Activated CD4-positive, alpha-beta T cell treated with anti-CD3 and anti-CD28 coated beads, Interleukin-2, amount 10 ng/mL, durations not matched to agents 24 days and 14 days (primary cell): ENCODE measurements at regions not wholly inside any gene's neighbourhood (a gene's known extent, or its start where the extent isn't known, plus 50 kb on each side); places are given as distances from the start of the nearest gene placed in this dataset.

Source experiments
- DNase-seq: peaks from one replicate; pipeline ENCODE4 v3.0.0; 2022
- H3K27ac Mint-ChIP-seq: one replicate; pipeline ENCODE4 v1.8.0; 2022; ENCODE audit warnings: mild to moderate bottlenecking, mixed read lengths
- H3K27me3 Mint-ChIP-seq: one replicate; pipeline ENCODE4 v1.8.0; 2022; ENCODE audit warnings: mixed read lengths
- H3K36me3 Mint-ChIP-seq: one replicate; pipeline ENCODE4 v1.8.0; 2022; ENCODE audit warnings: low read depth, mild to moderate bottlenecking, mixed read lengths
- H3K4me1 Mint-ChIP-seq: one replicate; pipeline ENCODE4 v1.8.0; 2021; ENCODE audit warnings: mixed read lengths
- H3K4me3 Mint-ChIP-seq: one replicate; pipeline ENCODE4 v1.8.0; 2022; ENCODE audit warnings: mild to moderate bottlenecking, moderate library complexity, mixed read lengths
- H3K9me3 Mint-ChIP-seq: one replicate; pipeline ENCODE4 v1.8.0; 2021; ENCODE audit warnings: mixed read lengths
- intact Hi-C: fragments of 100-400 bp; cut with micrococcal nuclease; formaldehyde crosslinking; loops from one replicate; pipeline ENCODE4 v1.15.1; 2023

DNA sequence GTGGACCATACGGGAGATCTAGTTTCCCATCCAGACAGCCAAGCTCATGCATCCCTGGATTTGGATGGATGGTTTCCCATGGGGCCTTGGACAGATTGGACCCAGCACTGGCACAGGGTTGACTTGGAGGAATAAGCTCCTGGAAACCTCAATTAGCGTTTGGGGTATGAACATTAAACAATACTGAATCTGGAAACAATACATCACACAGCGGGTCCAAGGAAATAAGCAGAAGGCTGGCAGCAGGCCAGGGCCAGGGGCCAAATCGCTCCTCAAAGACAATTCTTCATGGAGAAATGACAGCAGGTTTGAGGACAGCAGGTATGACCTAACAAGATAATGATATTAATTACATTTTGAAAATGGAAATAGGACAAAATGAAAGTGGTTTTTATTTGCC is 540.6 kb downstream of the RIT2 start:
- Mint-ChIP-seq H3K9me3 (no peaks in the 10 kb centered on the region), H3K4me1 (no peaks in the 10 kb centered on the region), H3K4me3 (no peak overlapping the region), H3K27ac (no peak overlapping the region), H3K27me3 (no peaks in the 10 kb centered on the region), H3K36me3 (no peaks in the 10 kb centered on the region)
- intact Hi-C loops = no loop called here
- no peak for DNase-seq

DNA sequence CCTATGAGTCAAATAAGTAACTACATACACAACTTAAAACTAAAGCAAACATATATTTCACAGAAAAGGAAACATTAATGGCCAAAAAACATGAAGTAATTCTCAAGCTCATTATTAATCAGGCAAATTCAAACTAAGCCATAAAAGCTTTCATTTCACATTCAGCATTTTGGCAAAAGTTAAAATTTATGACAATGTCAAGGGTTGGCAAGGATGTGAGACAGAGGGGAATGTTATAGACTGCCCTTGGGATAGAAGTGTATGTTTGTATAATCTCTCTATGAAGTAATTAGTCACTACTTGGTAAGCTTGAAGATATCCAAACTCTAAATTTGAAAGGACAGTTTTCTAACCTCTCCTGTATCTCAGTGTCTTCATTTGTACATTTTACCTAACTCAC is 539.4 kb downstream of the RIT2 start:
- Mint-ChIP-seq H3K4me1 (no peaks in the 10 kb centered on the region), H3K27me3 (no peaks in the 10 kb centered on the region), H3K36me3 (no peaks in the 10 kb centered on the region), H3K4me3 (no peak overlapping the region), H3K27ac (no peak overlapping the region), H3K9me3 (no peaks in the 10 kb centered on the region)
- intact Hi-C loops = no loop called here
- no peak for DNase-seq

- Mint-ChIP-seq H3K4me3 (no peak overlapping the region), H3K27ac (no peak overlapping the region), H3K9me3 (no peaks in the 10 kb centered on the region), H3K27me3 (no peaks in the 10 kb centered on the region), H3K4me1 (no peaks in the 10 kb centered on the region), H3K36me3 (no peaks in the 10 kb centered on the region)
- intact Hi-C loops = no loop called here
- no peak for DNase-seq
Measured at GRCh38 chr18:42578792-42579191, 536.7 kb downstream of the RIT2 start.

- intact Hi-C loops = no loop called here
- H3K27ac Mint-ChIP-seq = no peak overlapping the region
- H3K27me3 Mint-ChIP-seq = no peaks in the 10 kb centered on the region
- no peaks in the 10 kb centered on the region for H3K4me1 Mint-ChIP-seq
- no peaks in the 10 kb centered on the region for H3K36me3 Mint-ChIP-seq
- H3K4me3 Mint-ChIP-seq = no peak overlapping the region
- H3K9me3 Mint-ChIP-seq = no peaks in the 10 kb centered on the region
- DNase-seq = no peak
Measured at GRCh38 chr18:42582266-42582665, 533.2 kb downstream of the RIT2 start.

DNA sequence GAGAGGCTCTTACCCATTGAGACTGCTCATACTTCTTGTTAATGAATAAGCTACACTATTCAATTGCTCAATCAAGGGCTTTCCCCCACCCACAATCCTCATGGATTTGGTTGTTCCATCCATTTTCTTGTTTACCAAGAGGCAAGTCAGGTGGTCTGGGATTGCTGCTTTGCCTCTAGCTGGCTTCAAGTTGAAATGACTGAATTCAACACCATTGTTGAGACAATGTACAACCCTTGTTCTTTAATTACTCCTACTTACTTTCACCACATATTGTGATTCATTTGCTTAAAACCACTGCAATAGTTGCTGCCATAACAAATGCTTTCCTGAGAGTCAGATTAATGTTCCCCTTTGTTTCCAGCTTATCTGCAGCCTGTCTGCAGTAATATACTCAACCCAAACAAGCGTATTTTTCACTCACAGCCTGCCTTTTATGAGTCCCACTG is 532.2 kb downstream of the RIT2 start:
- H3K27me3 Mint-ChIP-seq = no peaks in the 10 kb centered on the region
- no peak overlapping the region for H3K4me3 Mint-ChIP-seq
- no peaks in the 10 kb centered on the region for H3K4me1 Mint-ChIP-seq
- no peaks in the 10 kb centered on the region for H3K9me3 Mint-ChIP-seq
- no peaks in the 10 kb centered on the region for H3K36me3 Mint-ChIP-seq
- intact Hi-C loops = no loop called here
- no peak overlapping the region for H3K27ac Mint-ChIP-seq
- DNase-seq = no peak

DNA sequence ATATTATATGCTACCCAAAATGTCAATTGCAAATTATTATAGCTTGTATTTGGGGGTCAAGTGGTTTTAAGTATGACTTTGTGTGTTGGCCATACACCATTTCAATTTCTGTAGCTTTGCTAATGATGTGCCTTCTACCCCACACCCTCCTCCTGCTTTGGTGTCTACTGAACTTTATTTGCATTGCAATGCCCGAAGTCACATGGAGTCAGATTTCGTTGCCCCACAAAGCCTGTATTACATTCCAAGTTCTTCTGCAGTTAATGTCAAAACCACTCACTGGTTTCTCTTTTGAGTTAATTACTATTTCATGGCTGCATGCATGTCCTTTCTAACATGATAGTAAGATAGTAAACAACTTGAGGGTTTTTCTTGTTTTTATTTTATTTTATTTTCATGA is 528.9 kb downstream of the RIT2 start:
- Mint-ChIP-seq H3K4me3 (no peak overlapping the region), H3K36me3 (no peaks in the 10 kb centered on the region), H3K27ac (no peak overlapping the region), H3K9me3 (peaks cover 6% of the 10 kb centered on the region), H3K27me3 (no peaks in the 10 kb centered on the region), H3K4me1 (no peaks in the 10 kb centered on the region)
- no peak for DNase-seq
- intact Hi-C loops = no loop called here

- Mint-ChIP-seq H3K27me3 (no peaks in the 10 kb centered on the region), H3K27ac (no peak overlapping the region), H3K4me3 (no peak overlapping the region), H3K4me1 (no peaks in the 10 kb centered on the region), H3K36me3 (no peaks in the 10 kb centered on the region), H3K9me3 (peaks cover 6% of the 10 kb centered on the region)
- DNase-seq = no peak
- intact Hi-C loops = no loop called here
Measured at GRCh38 chr18:42588786-42589185, 526.7 kb downstream of the RIT2 start.

- no peaks in the 10 kb centered on the region for H3K27me3 Mint-ChIP-seq
- no peak overlapping the region for H3K4me3 Mint-ChIP-seq
- no peaks in the 10 kb centered on the region for H3K9me3 Mint-ChIP-seq
- no peaks in the 10 kb centered on the region for H3K4me1 Mint-ChIP-seq
- H3K27ac Mint-ChIP-seq = no peak overlapping the region
- intact Hi-C loops = no loop called here
- H3K36me3 Mint-ChIP-seq = no peaks in the 10 kb centered on the region
- DNase-seq = no peak
Measured at GRCh38 chr18:42604820-42605219, 510.7 kb downstream of the RIT2 start.

- Mint-ChIP-seq H3K4me3 (no peak overlapping the region), H3K9me3 (no peaks in the 10 kb centered on the region), H3K27ac (no peak overlapping the region), H3K4me1 (no peaks in the 10 kb centered on the region), H3K36me3 (no peaks in the 10 kb centered on the region), H3K27me3 (no peaks in the 10 kb centered on the region)
- DNase-seq = no peak
- intact Hi-C loops = no loop called here
Measured at GRCh38 chr18:42606886-42607495, 508.5 kb downstream of the RIT2 start.

DNA sequence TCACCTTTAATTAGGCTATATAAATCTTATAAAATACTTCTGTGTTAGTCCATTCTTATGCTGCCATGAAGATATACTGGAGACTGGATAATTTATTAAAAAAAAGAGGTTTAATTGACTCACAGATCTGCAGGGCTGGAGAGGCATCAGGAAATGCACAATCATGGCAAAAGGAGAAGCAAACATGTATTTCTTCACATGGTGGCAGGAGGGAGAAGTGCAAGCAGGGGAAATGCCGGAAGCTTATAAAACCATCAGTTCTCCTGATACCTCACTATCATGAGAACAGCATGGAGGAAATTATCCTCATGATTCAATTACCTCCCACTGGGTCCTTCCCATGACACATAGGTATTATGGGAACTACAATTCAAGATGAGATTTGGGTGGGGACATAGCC is 504.4 kb downstream of the RIT2 start:
- H3K36me3 Mint-ChIP-seq = no peaks in the 10 kb centered on the region
- no peaks in the 10 kb centered on the region for H3K4me1 Mint-ChIP-seq
- no peak overlapping the region for H3K27ac Mint-ChIP-seq
- DNase-seq = no peak
- H3K9me3 Mint-ChIP-seq = no peaks in the 10 kb centered on the region
- no peaks in the 10 kb centered on the region for H3K27me3 Mint-ChIP-seq
- intact Hi-C loops = no loop called here
- H3K4me3 Mint-ChIP-seq = no peak overlapping the region

GRCh38 chr18:42614619-42615293 is 500.7 kb downstream of the RIT2 start:
- no peak for DNase-seq
- H3K9me3 Mint-ChIP-seq = no peaks in the 10 kb centered on the region
- no peaks in the 10 kb centered on the region for H3K36me3 Mint-ChIP-seq
- intact Hi-C loops = no loop called here
- H3K4me3 Mint-ChIP-seq = no peak overlapping the region
- H3K4me1 Mint-ChIP-seq = no peaks in the 10 kb centered on the region
- no peaks in the 10 kb centered on the region for H3K27me3 Mint-ChIP-seq
- H3K27ac Mint-ChIP-seq = no peak overlapping the region

DNA sequence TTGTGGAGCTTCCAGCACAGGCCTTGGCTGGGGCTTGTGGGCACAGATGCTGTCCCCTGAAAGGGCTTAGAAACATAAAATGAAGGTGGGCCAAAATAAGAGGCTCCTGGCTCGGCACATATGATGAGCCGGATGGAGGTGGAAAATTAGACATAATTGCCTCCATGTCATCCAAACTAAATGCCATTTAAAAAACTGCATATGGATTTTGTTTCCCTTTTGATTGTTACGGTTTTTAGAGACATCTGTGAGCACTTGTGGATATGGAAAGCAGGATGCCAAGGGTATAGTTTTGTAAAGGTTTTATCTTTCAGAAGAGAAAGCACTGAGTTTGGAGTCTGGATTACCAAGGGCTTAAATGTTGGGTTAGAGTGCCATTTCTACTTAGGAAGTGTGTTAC is 498.3 kb downstream of the RIT2 start:
- no peaks in the 10 kb centered on the region for H3K36me3 Mint-ChIP-seq
- intact Hi-C loops = no loop called here
- H3K4me1 Mint-ChIP-seq = no peaks in the 10 kb centered on the region

GRCh38 chr18:42619771-42620170 is 495.7 kb downstream of the RIT2 start:
- Mint-ChIP-seq H3K9me3 (no peaks in the 10 kb centered on the region), H3K27me3 (no peaks in the 10 kb centered on the region), H3K4me3 (no peak overlapping the region), H3K27ac (no peak overlapping the region), H3K36me3 (no peaks in the 10 kb centered on the region), H3K4me1 (no peaks in the 10 kb centered on the region)
- DNase-seq = no peak
- intact Hi-C loops = no loop called here

More for the DNA sequence above, 498.3 kb downstream of the RIT2 start:
- no peaks in the 10 kb centered on the region for H3K9me3 Mint-ChIP-seq
- no peak overlapping the region for H3K27ac Mint-ChIP-seq
- no peak for DNase-seq
- H3K27me3 Mint-ChIP-seq = no peaks in the 10 kb centered on the region
- H3K4me3 Mint-ChIP-seq = no peak overlapping the region

DNA sequence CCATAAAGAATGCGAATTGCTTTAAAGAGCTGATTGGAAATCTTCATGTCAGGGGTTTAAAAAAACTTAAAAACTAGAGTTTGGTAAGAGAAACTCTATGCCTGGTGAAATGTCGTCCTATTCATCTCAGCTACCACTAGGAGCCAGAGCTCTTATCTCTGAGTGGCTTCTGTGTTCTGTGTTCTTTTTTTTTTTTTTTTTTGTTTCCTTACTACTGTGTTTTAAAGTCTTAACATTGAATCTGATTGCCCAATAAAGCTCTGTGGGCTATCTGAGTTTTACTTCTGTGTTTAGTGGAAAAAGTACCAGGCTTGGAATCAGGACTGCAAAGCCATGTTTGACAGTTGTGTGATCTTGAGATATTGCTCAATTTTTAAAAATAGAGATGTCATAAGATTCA is 494.8 kb downstream of the RIT2 start:
- Mint-ChIP-seq H3K27ac (no peak overlapping the region), H3K9me3 (no peaks in the 10 kb centered on the region), H3K27me3 (no peaks in the 10 kb centered on the region), H3K4me3 (no peak overlapping the region), H3K36me3 (no peaks in the 10 kb centered on the region), H3K4me1 (no peaks in the 10 kb centered on the region)
- intact Hi-C loops = no loop called here
- no peak for DNase-seq

DNA sequence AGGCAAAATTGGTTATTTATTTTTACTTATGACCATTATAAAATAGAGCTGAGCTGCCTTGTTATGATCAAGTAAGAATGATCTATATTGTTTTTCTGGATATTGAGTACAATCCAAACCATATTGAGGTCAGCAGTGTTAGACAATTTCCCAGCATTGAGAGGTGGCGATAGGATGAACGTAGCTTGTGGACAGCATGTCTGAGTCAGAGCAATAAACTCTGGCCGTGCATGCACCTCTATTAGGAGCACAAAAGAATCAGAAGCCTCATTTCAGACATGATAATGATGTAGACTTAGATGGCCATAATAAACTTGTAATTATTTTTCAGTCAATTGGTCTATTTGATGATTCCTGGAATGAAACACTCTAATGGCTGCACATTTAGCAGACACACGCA is 491.6 kb downstream of the RIT2 start:
- no peaks in the 10 kb centered on the region for H3K27me3 Mint-ChIP-seq

More for the DNA sequence above, 491.6 kb downstream of the RIT2 start:
- no peak for DNase-seq
- Mint-ChIP-seq H3K9me3 (no peaks in the 10 kb centered on the region), H3K4me1 (no peaks in the 10 kb centered on the region), H3K27ac (no peak overlapping the region), H3K36me3 (no peaks in the 10 kb centered on the region), H3K4me3 (no peak overlapping the region)
- intact Hi-C loops = no loop called here
